ENCODE measurements at regions not wholly inside any gene's neighbourhood (a gene's known extent, or its start where the extent isn't known, plus 50 kb on each side); places are given as distances from the start of the nearest gene placed in this dataset.

DNA sequence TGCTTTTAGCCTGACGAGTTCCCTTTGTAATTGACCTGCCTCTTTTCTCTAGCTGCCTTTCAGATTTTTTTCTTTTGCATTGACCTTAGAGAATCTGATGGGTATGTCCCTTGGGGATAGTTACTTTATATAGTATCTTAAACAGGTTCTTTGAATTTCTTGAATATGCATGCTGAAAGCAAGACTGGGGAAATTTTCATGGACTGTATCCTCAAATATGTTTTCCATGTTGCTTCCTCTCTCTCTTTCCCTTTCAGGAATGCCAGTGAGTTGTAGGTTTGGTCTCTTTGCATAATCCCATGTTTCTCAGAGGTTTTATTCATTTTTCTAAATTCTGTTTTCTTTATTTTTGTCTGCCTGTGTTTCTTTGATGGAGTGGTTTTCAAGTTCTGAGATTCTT is 81.8 kb upstream of the CPNE4 start:
- no peak for TF ChIP-seq CTCF (IDR thresholded peaks at IDR 0.05)
- no peak for TF ChIP-seq TCF7L2 (IDR thresholded peaks at IDR 0.05; ENCODE audit: low read depth, low read length)
- TF ChIP-seq SIN3A (IDR thresholded peaks at IDR 0.05; ENCODE audit: borderline replicate concordance, insufficient read depth, low read depth, low read length): no peak

Data from Panc1 (cell line).